SW480 (cell line): ENCODE measurements at regions not wholly inside any gene's neighbourhood (a gene's known extent, or its start where the extent isn't known, plus 50 kb on each side); places are given as distances from the start of the nearest gene placed in this dataset.
"Not testable (repeated sequence)": the region's sequence is repeated elsewhere in the genome, so short reads cannot be mapped to it uniquely, and the experiment has no call there.

Experiments
- DNase-seq: peaks from one replicate; pipeline ENCODE4 v3.0.0-alpha.2; 2016; ENCODE audit warnings: low spot score

DNA sequence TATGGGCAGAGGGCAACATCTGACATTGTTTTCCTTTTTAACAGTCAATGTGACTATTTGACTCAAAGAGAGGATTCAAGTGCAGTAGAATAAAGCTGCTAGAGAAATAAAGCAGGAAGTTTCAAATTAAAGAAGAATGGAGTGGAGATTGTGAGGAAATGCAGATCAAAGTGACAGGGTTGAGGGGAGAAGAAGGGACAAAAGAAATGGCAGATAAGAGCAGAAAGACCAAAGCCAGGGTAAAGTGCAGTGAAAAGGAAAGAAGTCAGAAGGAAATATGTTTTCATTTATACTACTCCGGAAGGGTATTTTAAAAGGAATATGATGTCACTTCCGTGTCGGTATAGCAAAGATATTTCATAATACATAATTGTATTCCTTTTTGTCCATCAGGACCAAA is 297.5 kb upstream of the CRIM1 start:
- no peak for DNase-seq

DNA sequence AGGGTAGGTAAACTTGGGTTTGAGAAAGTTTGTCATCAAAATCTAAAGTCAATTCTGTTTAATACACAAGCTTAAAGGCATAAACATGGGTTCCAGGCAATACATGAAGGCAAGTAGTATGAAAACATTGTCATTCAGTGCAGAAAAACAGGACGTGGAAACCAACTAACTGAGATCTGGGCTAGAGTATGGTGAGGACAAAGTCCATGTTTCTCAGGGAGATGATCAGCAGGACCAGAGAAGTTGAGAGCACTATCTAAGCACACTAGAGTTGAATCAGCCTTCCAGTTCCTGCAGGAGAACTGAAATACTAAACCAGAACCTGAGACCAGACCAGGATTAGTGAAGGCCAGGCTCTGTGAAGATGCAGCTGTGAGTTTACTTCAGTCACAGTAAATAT is 302.8 kb upstream of the CRIM1 start:
- no peak for DNase-seq

- no peak for DNase-seq
Measured at GRCh38 chr2:36044411-36044810, 311.2 kb upstream of the CRIM1 start.

- DNase-seq = no peak
Measured at GRCh38 chr2:36035137-36035536, 320.4 kb upstream of the CRIM1 start.

- no peak for DNase-seq
Measured at GRCh38 chr2:36032046-36032445, 323.5 kb upstream of the CRIM1 start.

GRCh38 chr2:36031471-36031870 is 324.1 kb upstream of the CRIM1 start:
- no peak for DNase-seq

DNA sequence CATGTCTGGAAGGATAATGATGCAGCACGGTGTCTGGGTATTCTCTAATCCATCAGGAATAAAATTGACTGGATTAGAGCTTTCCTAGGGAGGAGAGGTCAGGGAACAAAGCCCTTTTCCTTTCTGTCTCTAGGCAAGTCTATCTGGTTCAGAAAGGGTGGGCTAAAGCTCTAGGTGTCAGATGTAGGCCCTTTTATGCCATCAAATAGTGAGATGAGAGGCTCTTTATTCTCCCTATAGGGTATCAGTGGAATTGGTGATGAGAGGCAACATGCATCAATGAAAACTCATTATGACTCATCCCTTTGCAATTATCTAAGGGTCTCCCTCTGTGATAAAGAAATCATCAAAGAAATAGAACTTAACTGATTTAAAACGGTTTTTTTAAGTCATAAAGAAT is 328.0 kb upstream of the CRIM1 start:
- no peak for DNase-seq

- DNase-seq = no peak
Measured at GRCh38 chr2:36013064-36013463, 342.5 kb upstream of the CRIM1 start.

DNA sequence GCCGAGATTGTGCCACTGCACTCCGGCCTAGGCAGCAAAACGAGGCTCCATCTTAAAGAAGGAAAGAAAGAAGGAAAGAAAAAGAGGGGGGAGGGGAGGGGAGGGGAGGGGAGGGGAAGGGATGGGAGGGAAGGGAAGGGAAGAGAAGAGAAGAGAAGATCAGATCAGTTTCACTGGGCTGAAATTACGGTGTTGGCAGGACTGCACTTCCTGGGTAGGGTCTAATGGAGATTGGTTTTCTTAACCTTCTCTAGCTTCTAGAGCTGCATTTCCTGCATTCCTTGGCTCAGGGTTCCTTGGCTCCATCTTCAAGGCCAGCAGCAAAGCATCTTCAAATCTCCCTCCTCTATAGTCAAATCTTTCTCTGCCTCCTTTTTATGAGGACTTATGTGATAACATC is 349.1 kb upstream of the CRIM1 start:
- DNase-seq = no peak

DNA sequence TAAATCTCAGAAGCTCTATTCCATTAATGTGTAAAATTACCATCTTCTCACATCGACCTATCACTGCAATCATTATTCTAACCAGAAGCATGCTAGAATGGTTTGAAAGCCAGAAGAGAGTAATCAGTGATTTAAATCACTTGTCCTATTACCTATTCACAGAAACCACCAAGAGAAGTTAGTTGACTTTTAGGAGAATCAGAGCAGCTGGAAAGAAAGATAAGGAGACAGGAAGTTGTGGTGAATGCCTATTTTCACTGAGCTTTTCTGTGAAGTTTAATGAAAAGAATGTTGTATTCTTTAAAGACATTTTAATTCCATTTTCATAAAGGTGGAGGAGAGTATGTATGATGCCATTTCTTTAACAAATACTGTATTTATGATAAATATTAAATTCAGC is 352.6 kb upstream of the CRIM1 start:
- DNase-seq = no peak

- no peak for DNase-seq
Measured at GRCh38 chr2:35997488-35997887, 358.1 kb upstream of the CRIM1 start.

DNA sequence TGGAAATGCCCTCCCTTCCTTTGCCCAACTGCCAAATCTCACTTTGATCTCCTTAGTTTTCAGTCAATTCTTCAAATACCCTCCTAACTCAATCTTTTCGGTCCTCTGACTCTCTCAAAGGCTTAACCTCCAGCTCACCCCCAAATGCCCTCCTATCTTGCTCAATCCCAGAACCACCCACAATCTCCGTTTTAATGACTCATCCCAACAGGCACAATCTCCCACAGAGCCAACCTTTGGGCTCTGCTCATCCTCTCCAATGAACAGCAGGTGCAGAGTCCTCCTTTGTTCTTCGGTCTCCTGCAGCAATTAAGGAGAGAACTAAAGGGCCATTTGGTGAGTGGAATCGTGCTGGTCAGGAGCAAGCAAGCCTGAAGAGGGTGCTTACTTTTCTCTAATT is 366.1 kb upstream of the CRIM1 start:
- DNase-seq = peak; percentile 44

DNA sequence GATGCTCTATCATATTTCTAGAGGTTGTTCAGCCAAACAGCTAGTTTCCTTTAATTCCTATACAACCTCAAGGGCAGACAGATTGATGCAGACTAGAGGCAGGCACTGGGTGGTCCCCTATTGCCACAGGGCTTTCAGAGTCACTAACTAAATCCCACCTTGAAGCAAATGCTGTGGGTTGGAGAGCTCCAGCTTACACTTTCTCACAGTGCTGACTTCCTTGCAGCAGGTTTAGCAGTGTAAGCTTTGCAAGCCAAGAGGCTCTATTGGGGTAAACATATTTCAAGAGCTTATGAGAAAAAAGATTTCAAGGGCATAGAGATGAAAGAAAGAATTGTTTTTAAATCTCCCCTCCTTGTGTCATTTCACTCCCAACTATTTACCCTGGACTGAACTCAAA is 366.5 kb upstream of the CRIM1 start:
- DNase-seq = no peak

GRCh38 chr2:35986871-35987270 is 368.7 kb upstream of the CRIM1 start:
- no peak for DNase-seq

DNA sequence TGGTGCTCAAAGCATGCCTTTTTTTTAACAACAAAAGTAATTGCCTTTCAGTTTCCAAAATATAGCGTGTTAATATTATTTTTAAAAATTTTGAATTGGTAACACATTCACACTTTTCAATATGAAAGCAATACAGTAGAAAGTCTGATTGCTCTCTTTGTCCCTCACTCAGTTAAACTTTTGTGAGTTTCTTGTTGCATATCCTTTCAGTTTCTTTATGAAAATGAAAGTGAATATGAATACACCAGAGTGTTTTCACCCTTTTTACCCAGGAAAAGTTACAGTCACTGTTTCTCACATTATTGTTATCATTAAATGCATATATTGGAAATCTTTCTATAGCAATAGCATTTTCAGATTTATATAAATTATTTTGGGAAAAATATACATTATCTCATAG is 377.4 kb upstream of the CRIM1 start:
- no peak for DNase-seq

- DNase-seq = no peak
Measured at GRCh38 chr2:35976611-35977010, 379.0 kb upstream of the CRIM1 start.

DNA sequence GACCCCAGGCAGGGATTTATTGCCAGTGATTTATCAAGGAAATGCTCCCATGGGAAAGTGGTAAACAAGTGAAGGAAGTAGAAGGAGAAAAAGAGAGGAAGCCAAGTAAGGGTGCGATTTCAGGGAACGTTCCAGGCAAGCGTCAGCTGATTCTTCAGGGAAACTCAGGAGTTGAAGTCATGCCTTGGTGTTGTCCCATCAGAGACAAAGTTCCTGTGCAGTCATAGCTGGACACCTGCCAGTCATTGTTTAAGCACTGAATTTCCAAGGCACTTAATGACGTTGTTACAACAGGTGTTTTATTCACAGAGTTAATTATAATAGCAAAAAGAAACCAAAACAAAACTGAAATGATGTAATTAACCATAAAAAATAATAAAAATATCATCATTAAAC is 381.8 kb upstream of the CRIM1 start:
- DNase-seq = no peak

DNA sequence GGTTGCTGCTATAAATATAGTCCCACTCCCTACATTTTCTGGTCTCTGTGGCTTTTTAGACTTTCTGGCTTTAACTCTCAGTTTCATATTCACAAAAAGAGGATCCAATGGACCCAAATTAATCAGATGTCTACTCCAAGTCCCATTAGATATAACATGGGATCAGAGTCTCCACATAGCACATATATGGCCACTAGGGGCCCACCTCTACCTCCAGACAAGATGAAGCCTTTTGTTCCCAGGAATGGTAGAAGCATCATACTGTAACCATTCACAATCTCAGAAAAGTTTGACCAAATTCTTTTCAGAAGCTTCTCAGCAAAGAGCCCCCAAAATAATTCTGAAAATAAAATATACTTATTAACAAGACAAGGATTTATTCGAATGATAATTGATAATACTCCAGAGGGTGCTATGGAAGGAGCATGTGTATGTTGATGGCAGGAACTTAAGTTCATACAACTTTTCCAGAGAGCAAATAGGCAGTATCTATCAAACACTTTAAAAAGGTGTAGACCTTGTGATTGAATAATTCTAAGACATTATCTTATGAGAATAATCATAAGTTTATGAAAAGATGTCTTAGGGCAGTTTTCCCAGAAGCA is 382.3 kb upstream of the CRIM1 start:
- DNase-seq = peak; percentile 31

DNA sequence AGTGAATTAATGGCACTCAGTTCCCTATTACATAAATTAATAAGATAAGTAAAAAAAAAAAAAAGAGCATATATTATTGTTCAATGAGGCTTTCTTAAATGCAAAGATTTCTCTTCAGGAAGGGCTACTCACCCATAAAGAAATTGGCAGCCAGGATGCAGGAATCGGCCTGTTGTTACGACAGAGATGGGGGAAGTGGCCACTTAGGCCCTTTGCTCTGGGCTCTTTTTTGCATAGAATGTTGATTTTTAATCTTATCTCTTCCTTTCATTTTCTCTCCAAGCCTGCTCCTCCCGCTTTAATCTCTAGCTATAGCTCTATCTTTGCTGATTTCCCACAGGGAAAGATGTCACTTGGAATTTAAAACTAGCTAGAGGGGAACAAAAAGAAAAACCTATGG is 391.8 kb upstream of the CRIM1 start:
- DNase-seq = no peak

- DNase-seq = no peak
Measured at GRCh38 chr2:35963357-35963756, 392.2 kb upstream of the CRIM1 start.

DNA sequence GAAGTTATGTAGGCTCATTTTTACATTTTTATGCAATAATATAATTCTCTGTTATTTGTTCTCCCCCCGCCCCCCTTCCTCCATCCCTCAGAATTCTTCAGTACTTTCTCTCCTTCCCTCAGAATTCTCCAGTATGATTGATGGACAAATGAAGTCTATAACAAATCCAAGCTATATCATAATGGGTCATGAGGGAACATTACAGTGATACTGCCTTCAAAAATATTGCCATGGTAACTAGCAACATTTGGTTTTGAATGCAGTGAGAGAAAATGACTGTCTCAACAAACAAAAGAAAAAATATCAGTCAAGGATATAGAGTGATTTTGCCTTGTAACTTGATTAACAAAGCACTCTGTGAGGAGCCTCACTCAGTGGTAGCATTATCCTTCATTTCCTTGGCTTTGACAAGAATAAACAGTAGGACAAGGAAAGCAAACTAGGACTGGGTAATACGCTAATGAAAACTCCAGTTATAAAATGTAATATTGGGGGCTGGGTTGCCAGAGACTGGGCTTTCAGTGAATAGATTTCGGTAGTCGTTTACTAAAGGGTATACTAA is 392.9 kb upstream of the CRIM1 start:
- no peak for DNase-seq

DNA sequence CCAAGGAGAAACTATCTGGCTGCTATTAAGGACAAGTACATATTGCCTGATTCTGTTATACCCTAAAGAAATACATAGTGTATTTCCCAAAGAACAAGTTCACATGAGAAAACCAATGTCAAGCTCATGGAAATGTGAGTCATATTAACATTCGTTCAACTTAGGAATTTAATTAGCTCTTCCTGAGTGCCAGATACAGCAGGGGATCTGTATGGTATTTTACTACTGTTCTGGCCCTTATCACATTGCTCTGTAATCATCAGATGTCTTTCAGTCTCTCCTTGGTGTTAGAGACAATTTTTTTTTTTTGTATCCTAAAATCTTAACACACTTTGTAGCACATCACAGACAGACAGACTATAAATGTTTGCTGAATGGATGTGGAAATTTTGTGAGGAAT is 395.0 kb upstream of the CRIM1 start:
- no peak for DNase-seq

DNA sequence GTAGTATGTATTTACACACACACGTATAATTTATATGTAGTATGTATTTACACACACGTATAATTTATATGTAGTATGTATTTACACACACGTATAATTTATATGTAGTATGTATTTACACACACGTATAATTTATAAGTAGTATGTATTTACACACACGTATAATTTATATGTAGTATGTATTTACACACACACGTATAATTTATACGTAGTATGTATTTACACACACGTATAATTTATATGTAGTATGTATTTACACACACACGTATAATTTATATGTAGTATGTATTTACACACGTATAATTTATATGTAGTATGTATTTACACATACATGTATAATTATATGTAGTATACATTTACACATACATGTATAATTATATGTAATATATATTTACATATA is 398.5 kb upstream of the CRIM1 start:
- DNase-seq = not testable (repeated sequence)

DNA sequence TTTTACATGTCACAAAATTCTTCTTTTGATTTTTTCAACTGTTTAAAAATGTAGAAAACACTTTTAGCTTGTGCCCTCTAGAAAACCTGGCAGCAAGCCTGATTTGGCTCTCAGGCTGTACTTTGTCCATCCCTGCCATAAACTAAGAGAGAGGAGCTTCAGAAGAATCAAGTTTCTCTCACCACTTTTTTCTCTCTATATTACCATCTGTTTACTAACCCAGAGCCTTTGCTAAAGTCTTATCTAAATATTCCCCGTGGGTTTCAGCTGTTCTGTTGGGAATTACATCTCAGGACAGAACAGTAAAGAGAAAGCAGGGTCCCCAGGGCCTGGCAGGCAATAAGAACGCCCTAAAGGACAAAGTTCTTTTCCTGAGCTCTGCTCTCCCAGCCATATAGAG is 409.1 kb upstream of the CRIM1 start:
- DNase-seq = no peak

DNA sequence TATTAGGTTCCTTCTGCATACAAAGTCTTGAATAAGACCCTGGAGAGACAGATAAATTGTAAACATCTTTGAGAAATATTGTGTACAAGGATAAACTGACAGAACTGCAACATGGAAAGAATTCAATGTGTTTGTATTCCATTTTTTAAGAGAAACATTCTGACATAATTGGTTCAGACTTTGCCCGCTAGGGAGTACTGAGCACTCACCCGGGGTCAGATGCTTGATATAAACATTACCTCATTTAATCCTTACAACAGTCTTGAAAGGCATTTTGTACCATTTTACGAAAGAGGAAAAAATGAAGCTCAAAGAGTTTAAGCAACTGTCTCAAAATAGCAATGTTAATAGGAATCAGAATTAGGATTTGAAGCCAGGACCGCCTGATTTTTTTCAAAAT is 416.7 kb upstream of the CRIM1 start:
- no peak for DNase-seq
